AG10803 (cell line): ENCODE measurements at regions not wholly inside any gene's neighbourhood (a gene's known extent, or its start where the extent isn't known, plus 50 kb on each side); places are given as distances from the start of the nearest gene placed in this dataset.

Source experiments
- DNase-seq: peaks from one replicate; pipeline ENCODE4 v3.0.0; 2010; ENCODE audit warnings: low read depth
- H3K4me3 ChIP-seq: 2 replicates; pipeline ENCODE4 v1.5.1; 2011; ENCODE audit warnings: mild to moderate bottlenecking, low read length, control low read depth
- CTCF ChIP-seq: conservative IDR thresholded peaks from 2 replicates; pipeline ENCODE4 v1.5.1; 2011; ENCODE audit warnings: mild to moderate bottlenecking, low read length, control low read depth, inconsistent platforms

GRCh38 chr15:91552555-91552954, 301.0 kb upstream of the SLCO3A1 start:
- TF ChIP-seq CTCF = no peak
- DNase-seq = no peak
- H3K4me3 ChIP-seq = no peak overlapping the region

GRCh38 chr15:91553196-91553854, 300.2 kb upstream of the SLCO3A1 start:
- TF ChIP-seq CTCF = no peak
- DNase-seq = no peak

GRCh38 chr15:91555312-91555711, 298.2 kb upstream of the SLCO3A1 start:
- no peak for DNase-seq
- H3K4me3 ChIP-seq = no peak overlapping the region
- TF ChIP-seq CTCF = no peak

More at GRCh38 chr15:91553196-91553854, 300.2 kb upstream of the SLCO3A1 start:
- H3K4me3 ChIP-seq = no peak overlapping the region

GRCh38 chr15:91556926-91557325, 296.6 kb upstream of the SLCO3A1 start:
- DNase-seq = no peak
- no peak for TF ChIP-seq CTCF
- no peak overlapping the region for H3K4me3 ChIP-seq

- H3K4me3 ChIP-seq = no peak overlapping the region
- TF ChIP-seq CTCF = no peak
- DNase-seq = no peak
Observed at GRCh38 chr15:91559066-91559465, 294.4 kb upstream of the SLCO3A1 start.

GRCh38 chr15:91561371-91562100, 292.0 kb upstream of the SLCO3A1 start:
- TF ChIP-seq CTCF = no peak
- DNase-seq = peak; percentile 91
- no peak overlapping the region for H3K4me3 ChIP-seq

- DNase-seq = no peak
- no peak for TF ChIP-seq CTCF
- H3K4me3 ChIP-seq = no peak overlapping the region
Observed at GRCh38 chr15:91562698-91563097, 290.8 kb upstream of the SLCO3A1 start.
